ENCODE measurements at regions not wholly inside any gene's neighbourhood (a gene's known extent, or its start where the extent isn't known, plus 50 kb on each side); places are given as distances from the start of the nearest gene placed in this dataset.
"Not testable (repeated sequence)": the region's sequence is repeated elsewhere in the genome, so short reads cannot be mapped to it uniquely, and the experiment has no call there.

DNA sequence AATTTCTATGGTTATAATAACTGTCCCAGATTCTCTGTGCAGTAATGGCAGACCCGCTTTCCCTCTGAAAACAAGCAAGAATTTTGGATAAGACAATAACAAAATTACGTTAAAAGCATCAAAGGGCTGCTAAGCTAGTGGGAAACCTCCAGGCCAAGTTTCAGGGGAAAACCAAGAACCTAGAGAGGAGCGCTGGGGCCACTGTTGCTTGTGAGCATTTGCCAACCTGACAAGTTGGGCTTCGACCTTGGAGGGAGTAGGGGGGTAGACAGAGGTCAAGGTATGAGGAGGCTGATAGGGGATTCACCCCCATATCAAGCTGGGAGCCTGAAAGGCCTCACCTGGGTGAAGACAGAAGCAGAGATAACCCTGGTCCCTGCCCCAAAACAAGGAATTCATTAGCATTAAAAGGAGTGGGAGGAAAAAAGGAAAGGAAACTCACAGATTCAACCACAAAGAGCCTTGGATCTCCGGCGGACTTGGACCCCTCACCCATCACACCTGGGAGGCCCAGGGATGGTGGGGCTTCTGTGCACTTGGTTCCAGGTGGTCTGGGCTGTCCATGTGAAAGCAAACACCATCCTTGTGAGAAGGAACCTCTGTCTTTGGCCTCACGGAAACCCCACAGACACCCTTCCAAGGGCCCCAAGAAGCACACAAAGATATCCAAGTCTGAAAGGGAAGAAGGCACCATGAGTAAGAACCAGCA, 259.9 kb downstream of the GOLGA6L6 start:
- H3K9me3 Mint-ChIP-seq (ENCODE audit: unreplicated experiment); H3K36me3 ChIP-seq (ENCODE audit: insufficient read depth, low read length); FAIRE-seq; H3K36me3 Mint-ChIP-seq (ENCODE audit: low read depth, unreplicated experiment); H3K4me1 Mint-ChIP-seq (ENCODE audit: low read depth, unreplicated experiment); H3K27ac ChIP-seq (ENCODE audit: low read depth, low read length); H3K27ac Mint-ChIP-seq (ENCODE audit: unreplicated experiment); H4K20me1 ChIP-seq (ENCODE audit: insufficient read depth, low read length); H3K4me2 ChIP-seq (ENCODE audit: low read length); DNase-seq (ENCODE audit: low read depth); H3K4me3 ChIP-seq (ENCODE audit: insufficient read depth, low read depth, low read length); H3K4me3 Mint-ChIP-seq (ENCODE audit: unreplicated experiment); H3K9ac ChIP-seq (ENCODE audit: low read length); H3K4me1 ChIP-seq (ENCODE audit: insufficient read depth, low read length); H3K79me2 ChIP-seq (ENCODE audit: insufficient read depth, low read length); H3K27me3 Mint-ChIP-seq (ENCODE audit: low read depth, unreplicated experiment); H2AFZ ChIP-seq (ENCODE audit: low read depth, low read length); H3K27me3 ChIP-seq (ENCODE audit: insufficient read depth, low read length): not testable (repeated sequence)
- peaks cover 36% of the 10 kb centered on the region for H3K9me3 ChIP-seq (ENCODE audit: insufficient read depth, low read depth, low read length)

DNA sequence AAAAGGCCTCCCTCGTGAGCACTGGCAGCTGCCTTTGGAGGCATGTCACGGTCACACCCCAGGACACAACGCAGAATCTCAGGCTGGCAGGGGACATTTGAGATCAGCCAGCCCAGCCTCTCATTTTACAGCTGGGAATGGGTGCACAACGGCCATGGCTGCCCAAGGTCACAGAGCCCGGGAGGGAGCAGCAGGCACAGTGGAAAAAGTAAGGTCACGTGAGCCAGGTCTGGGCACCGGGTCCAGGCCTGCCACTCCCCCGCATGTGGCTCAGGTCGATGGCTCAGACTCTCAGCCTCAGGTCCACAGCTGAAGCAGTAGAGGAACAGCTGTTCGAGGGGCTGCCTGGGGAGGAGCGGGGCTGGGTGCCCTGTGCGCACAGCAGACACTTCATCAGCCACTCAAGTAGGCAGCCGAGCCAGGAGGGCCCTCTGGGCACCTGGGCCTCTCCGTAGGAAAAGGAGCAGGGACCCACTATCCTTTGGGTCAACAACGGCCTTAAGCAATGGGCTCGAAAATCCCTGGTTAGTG, 260.6 kb downstream of the GOLGA6L6 start:
- FAIRE-seq, result no peak
- Histone ChIP-seq H3K4me1 (ENCODE audit: insufficient read depth, low read length) (no peaks in the 10 kb centered on the region), H3K36me3 (ENCODE audit: insufficient read depth, low read length) (no peaks in the 10 kb centered on the region), H3K79me2 (ENCODE audit: insufficient read depth, low read length) (no peaks in the 10 kb centered on the region), H3K9ac (ENCODE audit: low read length) (no peak overlapping the region), H3K27ac (ENCODE audit: low read depth, low read length) (no peak overlapping the region), H2AFZ (ENCODE audit: low read depth, low read length) (no peak overlapping the region), H3K4me2 (ENCODE audit: low read length) (no peak overlapping the region), H3K27me3 (ENCODE audit: insufficient read depth, low read length) (no peaks in the 10 kb centered on the region), H4K20me1 (ENCODE audit: insufficient read depth, low read length) (no peaks in the 10 kb centered on the region), H3K9me3 (ENCODE audit: insufficient read depth, low read depth, low read length) (peaks cover 41% of the 10 kb centered on the region), H3K4me3 (ENCODE audit: insufficient read depth, low read depth, low read length) (no peak overlapping the region)
- Mint-ChIP-seq H3K4me1 (ENCODE audit: low read depth, unreplicated experiment) (no peaks in the 10 kb centered on the region), H3K27me3 (ENCODE audit: low read depth, unreplicated experiment) (no peaks in the 10 kb centered on the region), H3K36me3 (ENCODE audit: low read depth, unreplicated experiment) (no peaks in the 10 kb centered on the region), H3K9me3 (ENCODE audit: unreplicated experiment) (no peaks in the 10 kb centered on the region), H3K4me3 (ENCODE audit: unreplicated experiment) (no peak overlapping the region), H3K27ac (ENCODE audit: unreplicated experiment) (no peak overlapping the region)
- no peak for DNase-seq (ENCODE audit: low read depth)
- TF ChIP-seq, protein P1, sequence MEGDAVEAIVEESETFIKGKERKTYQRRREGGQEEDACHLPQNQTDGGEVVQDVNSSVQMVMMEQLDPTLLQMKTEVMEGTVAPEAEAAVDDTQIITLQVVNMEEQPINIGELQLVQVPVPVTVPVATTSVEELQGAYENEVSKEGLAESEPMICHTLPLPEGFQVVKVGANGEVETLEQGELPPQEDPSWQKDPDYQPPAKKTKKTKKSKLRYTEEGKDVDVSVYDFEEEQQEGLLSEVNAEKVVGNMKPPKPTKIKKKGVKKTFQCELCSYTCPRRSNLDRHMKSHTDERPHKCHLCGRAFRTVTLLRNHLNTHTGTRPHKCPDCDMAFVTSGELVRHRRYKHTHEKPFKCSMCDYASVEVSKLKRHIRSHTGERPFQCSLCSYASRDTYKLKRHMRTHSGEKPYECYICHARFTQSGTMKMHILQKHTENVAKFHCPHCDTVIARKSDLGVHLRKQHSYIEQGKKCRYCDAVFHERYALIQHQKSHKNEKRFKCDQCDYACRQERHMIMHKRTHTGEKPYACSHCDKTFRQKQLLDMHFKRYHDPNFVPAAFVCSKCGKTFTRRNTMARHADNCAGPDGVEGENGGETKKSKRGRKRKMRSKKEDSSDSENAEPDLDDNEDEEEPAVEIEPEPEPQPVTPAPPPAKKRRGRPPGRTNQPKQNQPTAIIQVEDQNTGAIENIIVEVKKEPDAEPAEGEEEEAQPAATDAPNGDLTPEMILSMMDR (IDR thresholded peaks at IDR 0.05; ENCODE audit: insufficient read depth, low read depth, low read length), result no peak
- no peak for TF ChIP-seq EZH2 (IDR thresholded peaks at IDR 0.05; ENCODE audit: insufficient read depth, low read length)

DNA sequence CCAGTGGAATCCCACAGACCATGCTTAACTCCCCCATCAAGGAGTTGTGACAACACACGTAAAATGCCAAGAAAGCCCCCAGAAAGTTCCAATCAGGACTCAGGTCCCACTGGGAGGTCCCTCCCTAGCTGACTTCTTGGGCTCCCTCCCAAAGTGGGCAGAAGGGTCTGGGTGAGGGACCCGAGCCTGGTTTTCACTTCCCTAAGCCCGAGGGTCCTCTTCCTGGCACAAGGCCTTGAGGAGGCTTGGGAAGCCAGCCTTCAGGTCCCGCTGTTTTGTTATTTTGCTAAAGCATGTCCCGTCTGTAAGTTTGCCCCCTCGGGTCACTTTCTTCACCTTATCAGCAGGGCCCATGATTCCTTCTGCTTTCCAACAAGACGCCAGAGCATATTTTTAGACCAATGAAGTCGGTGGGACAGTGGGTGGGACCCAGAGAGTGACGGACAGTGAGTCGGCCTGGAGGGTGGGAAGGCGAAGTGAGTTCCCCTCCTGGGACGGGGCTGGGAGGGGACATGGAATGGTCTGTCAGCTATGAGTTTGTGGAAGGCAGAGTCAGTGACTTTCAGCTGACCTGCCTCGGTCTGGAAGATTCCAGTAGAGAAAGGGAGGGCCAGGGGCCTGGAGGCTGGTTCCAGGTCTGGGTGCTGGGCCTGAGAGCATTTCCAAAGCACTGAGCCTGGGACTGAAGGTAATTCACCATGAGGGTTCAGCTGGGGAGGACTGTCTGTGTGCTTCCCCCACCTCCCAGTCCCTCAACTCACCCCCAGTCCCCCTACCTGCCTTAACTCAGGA, 261.3 kb downstream of the GOLGA6L6 start:
- not testable (repeated sequence) for H3K4me3 ChIP-seq (ENCODE audit: insufficient read depth, low read depth, low read length); H3K36me3 Mint-ChIP-seq (ENCODE audit: low read depth, unreplicated experiment); DNase-seq (ENCODE audit: low read depth); H3K4me1 ChIP-seq (ENCODE audit: insufficient read depth, low read length); H3K9ac ChIP-seq (ENCODE audit: low read length); H3K4me2 ChIP-seq (ENCODE audit: low read length); H3K9me3 Mint-ChIP-seq (ENCODE audit: unreplicated experiment); H3K27ac ChIP-seq (ENCODE audit: low read depth, low read length); H3K27me3 Mint-ChIP-seq (ENCODE audit: low read depth, unreplicated experiment); H3K27me3 ChIP-seq (ENCODE audit: insufficient read depth, low read length); H3K4me3 Mint-ChIP-seq (ENCODE audit: unreplicated experiment); FAIRE-seq; H3K79me2 ChIP-seq (ENCODE audit: insufficient read depth, low read length); H3K4me1 Mint-ChIP-seq (ENCODE audit: low read depth, unreplicated experiment); H3K27ac Mint-ChIP-seq (ENCODE audit: unreplicated experiment); H3K36me3 ChIP-seq (ENCODE audit: insufficient read depth, low read length); H2AFZ ChIP-seq (ENCODE audit: low read depth, low read length); H4K20me1 ChIP-seq (ENCODE audit: insufficient read depth, low read length)
- H3K9me3 ChIP-seq (ENCODE audit: insufficient read depth, low read depth, low read length), result peaks cover 44% of the 10 kb centered on the region

DNA sequence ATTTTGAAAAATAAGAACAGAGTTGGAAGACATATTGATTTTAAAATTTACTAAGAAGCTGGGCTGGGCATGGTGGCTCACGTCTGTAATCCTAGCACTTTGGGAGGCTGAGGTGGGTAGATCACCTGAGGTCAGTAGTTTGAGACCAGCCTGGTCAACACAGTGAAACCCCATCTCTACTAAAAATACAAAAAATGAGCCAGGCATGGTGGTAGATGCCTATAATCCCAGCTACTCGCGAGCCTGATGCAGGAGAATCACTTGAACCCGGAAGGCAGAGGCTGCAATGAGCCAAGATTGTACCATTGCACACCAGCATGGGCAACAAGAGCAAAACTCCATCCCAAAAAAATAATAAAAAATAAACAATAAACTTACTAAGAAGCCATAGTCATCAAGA, 262.5 kb downstream of the GOLGA6L6 start:
- not testable (repeated sequence) for H3K27ac Mint-ChIP-seq (ENCODE audit: unreplicated experiment); H3K4me1 Mint-ChIP-seq (ENCODE audit: low read depth, unreplicated experiment); H4K20me1 ChIP-seq (ENCODE audit: insufficient read depth, low read length); H3K27me3 ChIP-seq (ENCODE audit: insufficient read depth, low read length); H3K79me2 ChIP-seq (ENCODE audit: insufficient read depth, low read length); H3K4me2 ChIP-seq (ENCODE audit: low read length); H3K4me3 Mint-ChIP-seq (ENCODE audit: unreplicated experiment); H2AFZ ChIP-seq (ENCODE audit: low read depth, low read length); FAIRE-seq; DNase-seq (ENCODE audit: low read depth); H3K27ac ChIP-seq (ENCODE audit: low read depth, low read length); H3K9me3 Mint-ChIP-seq (ENCODE audit: unreplicated experiment); H3K27me3 Mint-ChIP-seq (ENCODE audit: low read depth, unreplicated experiment); H3K4me3 ChIP-seq (ENCODE audit: insufficient read depth, low read depth, low read length); H3K36me3 ChIP-seq (ENCODE audit: insufficient read depth, low read length); H3K4me1 ChIP-seq (ENCODE audit: insufficient read depth, low read length); H3K36me3 Mint-ChIP-seq (ENCODE audit: low read depth, unreplicated experiment); H3K9ac ChIP-seq (ENCODE audit: low read length)
- H3K9me3 ChIP-seq (ENCODE audit: insufficient read depth, low read depth, low read length), result peaks cover 40% of the 10 kb centered on the region

DNA sequence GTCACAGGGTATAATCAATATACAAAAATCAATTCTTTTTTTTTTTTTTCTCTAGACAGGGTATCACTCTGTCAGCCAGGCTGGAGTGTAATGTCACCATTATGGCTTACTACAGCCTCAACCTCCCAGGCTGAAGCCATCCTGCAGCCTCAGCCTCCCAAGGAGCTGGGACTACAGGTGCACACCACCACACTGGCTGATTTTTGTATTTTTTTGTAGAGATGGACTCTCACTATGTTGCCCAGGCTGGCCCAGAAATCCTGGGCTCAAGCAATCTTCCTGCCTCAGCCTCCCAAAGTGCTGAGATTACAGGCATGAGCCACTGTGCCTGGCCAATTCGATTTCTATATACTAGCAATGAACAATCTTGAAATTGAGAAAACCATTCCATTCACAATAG, 263.2 kb downstream of the GOLGA6L6 start:
- not testable (repeated sequence) for H3K9me3 Mint-ChIP-seq (ENCODE audit: unreplicated experiment); H4K20me1 ChIP-seq (ENCODE audit: insufficient read depth, low read length); H3K79me2 ChIP-seq (ENCODE audit: insufficient read depth, low read length); H3K4me1 ChIP-seq (ENCODE audit: insufficient read depth, low read length); H3K27ac ChIP-seq (ENCODE audit: low read depth, low read length); H3K4me1 Mint-ChIP-seq (ENCODE audit: low read depth, unreplicated experiment); H3K27ac Mint-ChIP-seq (ENCODE audit: unreplicated experiment); H3K4me3 ChIP-seq (ENCODE audit: insufficient read depth, low read depth, low read length); H3K4me3 Mint-ChIP-seq (ENCODE audit: unreplicated experiment); DNase-seq (ENCODE audit: low read depth); H3K27me3 Mint-ChIP-seq (ENCODE audit: low read depth, unreplicated experiment); H2AFZ ChIP-seq (ENCODE audit: low read depth, low read length); H3K36me3 ChIP-seq (ENCODE audit: insufficient read depth, low read length); FAIRE-seq; H3K36me3 Mint-ChIP-seq (ENCODE audit: low read depth, unreplicated experiment); H3K4me2 ChIP-seq (ENCODE audit: low read length); H3K27me3 ChIP-seq (ENCODE audit: insufficient read depth, low read length); H3K9ac ChIP-seq (ENCODE audit: low read length)
- peaks cover 43% of the 10 kb centered on the region for H3K9me3 ChIP-seq (ENCODE audit: insufficient read depth, low read depth, low read length)
